Glutamatergic neuron (in vitro differentiated cells): ENCODE measurements at regions not wholly inside any gene's neighbourhood (a gene's known extent, or its start where the extent isn't known, plus 50 kb on each side); places are given as distances from the start of the nearest gene placed in this dataset.

Experiments
- DNase-seq: peaks from one replicate; pipeline ENCODE4 v3.0.0; 2022
- H3K27ac Mint-ChIP-seq: one replicate; pipeline ENCODE4 v1.8.0; 2020; ENCODE audit warnings: mild to moderate bottlenecking, mixed read lengths, inconsistent platforms; ENCODE audit not compliant: unreplicated experiment
- H3K27me3 Mint-ChIP-seq: one replicate; pipeline ENCODE4 v1.8.0; 2020; ENCODE audit warnings: mild to moderate bottlenecking, moderate library complexity, mixed read lengths, inconsistent platforms; ENCODE audit not compliant: unreplicated experiment
- H3K36me3 Mint-ChIP-seq: one replicate; pipeline ENCODE4 v1.8.0; 2020; ENCODE audit warnings: mild to moderate bottlenecking, mixed read lengths, inconsistent platforms; ENCODE audit not compliant: unreplicated experiment
- H3K4me1 Mint-ChIP-seq: one replicate; pipeline ENCODE4 v1.8.0; 2020; ENCODE audit warnings: mild to moderate bottlenecking, low read depth, mixed read lengths, inconsistent platforms; ENCODE audit not compliant: unreplicated experiment
- H3K4me3 Mint-ChIP-seq: one replicate; pipeline ENCODE4 v1.8.0; 2020; ENCODE audit warnings: mild to moderate bottlenecking, mixed read lengths, inconsistent platforms; ENCODE audit not compliant: unreplicated experiment
- H3K9me3 Mint-ChIP-seq: one replicate; pipeline ENCODE4 v1.8.0; 2020; ENCODE audit warnings: mild to moderate bottlenecking, moderate library complexity, mixed read lengths, inconsistent platforms; ENCODE audit not compliant: unreplicated experiment
- CTCF ChIP-seq: fragments of 200-600 bp; sonication (generic); IDR thresholded peaks from one replicate; pipeline ENCODE4 v1.5.0; 2021; ENCODE audit not compliant: partially characterized antibody, unreplicated experiment

DNA sequence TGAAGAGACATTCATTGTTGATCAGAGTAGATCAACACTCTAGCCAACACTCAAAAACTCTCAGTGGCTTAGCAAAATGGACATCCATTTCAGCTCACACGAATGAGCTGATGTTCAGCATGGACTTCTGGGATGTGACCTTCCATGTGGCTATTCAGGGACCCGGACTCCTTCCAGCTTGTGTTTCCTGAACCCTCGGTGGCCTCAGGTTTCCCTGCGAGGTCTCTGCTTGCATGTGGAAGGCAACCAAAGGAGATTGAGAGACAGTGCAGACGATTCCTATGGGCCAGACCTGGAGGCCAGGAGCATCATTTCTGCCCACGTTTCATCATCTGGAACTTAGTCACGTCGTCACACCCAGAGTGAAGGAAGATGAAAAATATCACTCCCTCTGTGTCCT, 1137.4 kb downstream of the TBC1D22A start:
- Mint-ChIP-seq H3K27me3 (no peaks in the 10 kb centered on the region), H3K36me3 (peaks cover 5% of the 10 kb centered on the region), H3K9me3 (peaks cover 7% of the 10 kb centered on the region), H3K4me1 (no peaks in the 10 kb centered on the region), H3K4me3 (no peak overlapping the region), H3K27ac (no peak overlapping the region)
- no peak for TF ChIP-seq CTCF
- no peak for DNase-seq

GRCh38 chr22:47898946-47899345, 1136.5 kb downstream of the TBC1D22A start:
- peaks cover 7% of the 10 kb centered on the region for H3K9me3 Mint-ChIP-seq

GRCh38 chr22:47891609-47892008, 1129.2 kb downstream of the TBC1D22A start:
- Mint-ChIP-seq H3K4me3 (no peak overlapping the region), H3K4me1 (no peaks in the 10 kb centered on the region), H3K9me3 (peaks cover 28% of the 10 kb centered on the region), H3K27ac (no peak overlapping the region), H3K27me3 (no peaks in the 10 kb centered on the region), H3K36me3 (no peaks in the 10 kb centered on the region)
- no peak for DNase-seq
- no peak for TF ChIP-seq CTCF

More at GRCh38 chr22:47898946-47899345, 1136.5 kb downstream of the TBC1D22A start:
- peaks cover 5% of the 10 kb centered on the region for H3K36me3 Mint-ChIP-seq
- no peak overlapping the region for H3K27ac Mint-ChIP-seq
- no peak for DNase-seq
- no peaks in the 10 kb centered on the region for H3K27me3 Mint-ChIP-seq
- no peak overlapping the region for H3K4me3 Mint-ChIP-seq
- no peaks in the 10 kb centered on the region for H3K4me1 Mint-ChIP-seq
- TF ChIP-seq CTCF, result no peak

GRCh38 chr22:47888817-47889216, 1126.4 kb downstream of the TBC1D22A start:
- H3K4me3 Mint-ChIP-seq, result no peak overlapping the region
- peaks cover 30% of the 10 kb centered on the region for H3K9me3 Mint-ChIP-seq
- no peaks in the 10 kb centered on the region for H3K4me1 Mint-ChIP-seq
- peaks cover 5% of the 10 kb centered on the region for H3K36me3 Mint-ChIP-seq
- TF ChIP-seq CTCF, result no peak
- no peak overlapping the region for H3K27ac Mint-ChIP-seq
- DNase-seq, result no peak
- H3K27me3 Mint-ChIP-seq, result no peaks in the 10 kb centered on the region

DNA sequence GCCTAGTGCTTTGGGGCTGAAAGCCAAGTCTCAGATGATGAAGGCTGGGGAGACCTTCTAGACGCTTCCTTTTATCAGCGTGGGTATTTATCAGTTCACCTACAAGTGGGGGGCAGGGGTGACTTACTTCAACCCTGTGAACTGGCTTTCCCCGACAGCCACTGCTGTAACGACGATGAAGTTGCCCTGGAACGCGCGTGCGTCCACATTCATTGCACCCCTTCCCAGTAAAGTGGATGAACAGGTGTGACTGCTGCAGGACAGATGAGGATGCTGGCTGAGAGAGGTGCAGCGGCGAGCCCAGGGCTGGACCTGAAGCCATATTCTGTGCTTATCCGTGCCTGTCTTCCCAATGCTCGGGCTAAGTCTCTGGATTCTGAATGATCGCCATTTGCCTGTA, 1122.3 kb downstream of the TBC1D22A start:
- H3K4me3 Mint-ChIP-seq, result no peak overlapping the region
- H3K9me3 Mint-ChIP-seq, result peaks cover 33% of the 10 kb centered on the region
- no peak for TF ChIP-seq CTCF
- no peaks in the 10 kb centered on the region for H3K27me3 Mint-ChIP-seq
- DNase-seq, result no peak
- no peaks in the 10 kb centered on the region for H3K4me1 Mint-ChIP-seq
- H3K27ac Mint-ChIP-seq, result no peak overlapping the region
- H3K36me3 Mint-ChIP-seq, result peaks cover 15% of the 10 kb centered on the region
